ENCODE measurements at regions not wholly inside any gene's neighbourhood (a gene's known extent, or its start where the extent isn't known, plus 50 kb on each side); places are given as distances from the start of the nearest gene placed in this dataset.

- Histone ChIP-seq H3K9me3 (no peaks in the 10 kb centered on the region), H3K27ac (no peak overlapping the region)
Observed at GRCh38 chr15:101543431-101543830, 53.9 kb upstream of the PCSK6 start.

GRCh38 chr15:101543026-101543390, 53.5 kb upstream of the PCSK6 start:
- Histone ChIP-seq H3K36me3 (no peaks in the 10 kb centered on the region), H3K27me3 (no peaks in the 10 kb centered on the region), H3K4me1 (peaks cover 0 to 8% (median 3%) of the 10 kb centered on the region in 4 donors), H3K27ac (no peak overlapping the region), H3K9me3 (no peaks in the 10 kb centered on the region), H3K4me3 (no peak overlapping the region)
- 100% methylated on average over 4 of the region's 7 CpGs for WGBS (ENCODE audit: insufficient coverage, low coverage, low lambda C conversion rate, missing lambda C conversion rate)
- ATAC-seq, result no peak
- TF ChIP-seq POLR2A (IDR thresholded peaks at IDR 0.05), result no peak
- DNase-seq, result no peak
- intact Hi-C loops (cut with DNase I), result no loop called here

More at GRCh38 chr15:101543431-101543830, 53.9 kb upstream of the PCSK6 start:
- no peaks in the 10 kb centered on the region for H3K27me3 ChIP-seq
- no peak for TF ChIP-seq POLR2A (IDR thresholded peaks at IDR 0.05)
- TF ChIP-seq CTCF (IDR thresholded peaks at IDR 0.05), result no peak
- ATAC-seq (no peak), DNase-seq (peak in 1 of 3 donors; percentile 11)
- H3K36me3 ChIP-seq, result no peaks in the 10 kb centered on the region
- peaks cover 0 to 8% (median 3%) of the 10 kb centered on the region in 4 donors for H3K4me1 ChIP-seq
- WGBS (ENCODE audit: insufficient coverage, low coverage, low lambda C conversion rate, missing lambda C conversion rate), result no CpG with 5 or more reads among the region's 12 CpGs
- no peak overlapping the region for H3K4me3 ChIP-seq
- intact Hi-C loops (cut with DNase I), result no loop called here

- Histone ChIP-seq H3K27me3 (no peaks in the 10 kb centered on the region), H3K9me3 (no peaks in the 10 kb centered on the region), H3K27ac (no peak overlapping the region), H3K36me3 (no peaks in the 10 kb centered on the region), H3K4me3 (no peak overlapping the region), H3K4me1 (peaks cover 0 to 8% (median 4%) of the 10 kb centered on the region in 4 donors)
- intact Hi-C loops (cut with DNase I), result no loop called here
- ATAC-seq (peak in 1 of 4 donors; percentile 51), DNase-seq (peak in 1 of 3 donors; percentile 45)
- TF ChIP-seq CTCF (IDR thresholded peaks at IDR 0.05), result no peak
- TF ChIP-seq POLR2A (IDR thresholded peaks at IDR 0.05), result no peak
- 92% methylated on average over 8 of the region's 17 CpGs for WGBS (ENCODE audit: insufficient coverage, low coverage, low lambda C conversion rate, missing lambda C conversion rate)
Observed at GRCh38 chr15:101542306-101543025, 53.0 kb upstream of the PCSK6 start.

GRCh38 chr15:101541501-101542292, 52.2 kb upstream of the PCSK6 start:
- no peaks in the 10 kb centered on the region for H3K27me3 ChIP-seq
- ATAC-seq (no peak), DNase-seq (no peak)
- peaks cover 0 to 8% (median 4%) of the 10 kb centered on the region in 4 donors for H3K4me1 ChIP-seq
- no peak overlapping the region for H3K27ac ChIP-seq
- TF ChIP-seq POLR2A (IDR thresholded peaks at IDR 0.05) (no peak), CTCF (IDR thresholded peaks at IDR 0.05) (no peak)
- H3K4me3 ChIP-seq, result no peak overlapping the region
- intact Hi-C loops (cut with DNase I), result no loop called here
- H3K9me3 ChIP-seq, result no peaks in the 10 kb centered on the region
- WGBS (ENCODE audit: insufficient coverage, low coverage, low lambda C conversion rate, missing lambda C conversion rate), result 97% methylated on average over 5 of the region's 14 CpGs
- H3K36me3 ChIP-seq, result no peaks in the 10 kb centered on the region

All from right lobe of liver (tissue), 6 donors.